GM13976 (cell line): ENCODE measurements at regions not wholly inside any gene's neighbourhood (a gene's known extent, or its start where the extent isn't known, plus 50 kb on each side); places are given as distances from the start of the nearest gene placed in this dataset.

Experiments
- DNase-seq: peaks from one replicate; pipeline ENCODE4 v3.0.0; 2012; ENCODE audit warnings: low spot score
- CTCF ChIP-seq: IDR thresholded peaks from 2 replicates; pipeline ENCODE4 v1.5.1; 2012; ENCODE audit warnings: borderline replicate concordance, mild to moderate bottlenecking; ENCODE audit not compliant: insufficient read depth; ENCODE audit errors: extremely low read depth, missing control alignments, control extremely low read depth
- in situ Hi-C: fragments of 300-500 bp; cut with MboI; formaldehyde crosslinking; loops from one replicate; pipeline ENCODE4 v1.12.0; 2022; ENCODE audit warnings: low sequenced_read_pairs, mixed read lengths, inconsistent platforms; ENCODE audit not compliant: unreplicated experiment

GRCh38 chr2:219714681-219715400 lies 87.4 kb downstream of the SLC4A3 start:
- DNase-seq = no peak
- in situ Hi-C loops = no loop called here

GRCh38 chr2:219718066-219718465 lies 90.6 kb downstream of the SLC4A3 start:
- no peak for DNase-seq
- in situ Hi-C loops = no loop called here
- TF ChIP-seq CTCF = no peak

More at GRCh38 chr2:219714681-219715400, 87.4 kb downstream of the SLC4A3 start:
- no peak for TF ChIP-seq CTCF

- no peak for TF ChIP-seq CTCF
- in situ Hi-C loops = no loop called here
- DNase-seq = no peak
Measured at GRCh38 chr2:219719521-219719920, 92.1 kb downstream of the SLC4A3 start.

- TF ChIP-seq CTCF = no peak
- in situ Hi-C loops = no loop called here
- DNase-seq = no peak
Measured at GRCh38 chr2:219720956-219721355, 93.5 kb downstream of the SLC4A3 start.

- no peak for DNase-seq
- no peak for TF ChIP-seq CTCF
- in situ Hi-C loops = no loop called here
Measured at GRCh38 chr2:219722276-219722879, 94.9 kb downstream of the SLC4A3 start.

GRCh38 chr2:219723311-219723710 lies 95.9 kb downstream of the SLC4A3 start:
- in situ Hi-C loops = no loop called here
- no peak for DNase-seq
- TF ChIP-seq CTCF = no peak
